RPMI7951 (cell line): ENCODE measurements at regions not wholly inside any gene's neighbourhood (a gene's known extent, or its start where the extent isn't known, plus 50 kb on each side); places are given as distances from the start of the nearest gene placed in this dataset.
"Not testable (repeated sequence)": the region's sequence is repeated elsewhere in the genome, so short reads cannot be mapped to it uniquely, and the experiment has no call there.

Experiments used
- DNase-seq: peaks from one replicate; pipeline ENCODE4 v3.0.0-alpha.2; 2012; ENCODE audit warnings: low read depth

DNA sequence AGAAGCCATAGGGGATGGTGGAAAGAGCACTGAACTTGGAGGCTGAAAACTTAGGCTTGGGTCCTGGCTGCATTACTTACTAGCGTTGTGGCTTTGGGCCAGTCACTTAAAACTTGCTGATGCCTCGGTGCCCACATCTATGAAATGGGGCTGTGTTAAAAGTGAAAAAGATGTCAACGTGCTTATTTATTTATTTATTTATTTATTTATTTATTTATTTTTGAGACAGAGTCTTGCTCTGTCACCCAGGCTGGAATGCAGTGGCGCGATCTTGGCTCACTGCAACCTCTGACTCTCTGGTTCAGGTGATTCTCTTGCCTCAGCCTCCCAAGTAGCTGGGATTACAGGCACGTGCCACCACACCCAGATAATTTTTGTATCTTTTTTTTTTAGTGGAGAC is 94.3 kb downstream of the MRM1 start:
- DNase-seq, result not testable (repeated sequence)

DNA sequence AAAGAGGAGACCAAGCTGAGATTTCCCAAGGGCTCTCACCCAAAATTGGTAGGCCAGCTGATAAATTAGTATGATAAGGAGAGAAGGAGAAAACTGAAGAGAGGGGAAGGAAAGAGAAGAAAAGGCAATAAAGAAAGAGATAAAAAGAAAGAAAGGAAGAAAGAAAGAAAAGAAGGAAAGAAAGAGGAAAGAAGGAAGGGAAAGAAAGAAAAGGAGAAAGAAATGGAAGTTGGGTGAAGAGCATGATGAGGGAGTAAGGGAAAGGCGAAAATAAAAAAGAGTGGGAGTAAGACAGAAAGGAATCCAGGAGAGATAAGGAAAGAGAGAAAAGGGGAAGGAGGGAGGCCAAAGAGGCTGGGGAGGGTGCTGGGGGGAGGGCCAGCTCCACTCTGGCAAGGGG is 95.4 kb downstream of the MRM1 start:
- DNase-seq, result no peak

DNA sequence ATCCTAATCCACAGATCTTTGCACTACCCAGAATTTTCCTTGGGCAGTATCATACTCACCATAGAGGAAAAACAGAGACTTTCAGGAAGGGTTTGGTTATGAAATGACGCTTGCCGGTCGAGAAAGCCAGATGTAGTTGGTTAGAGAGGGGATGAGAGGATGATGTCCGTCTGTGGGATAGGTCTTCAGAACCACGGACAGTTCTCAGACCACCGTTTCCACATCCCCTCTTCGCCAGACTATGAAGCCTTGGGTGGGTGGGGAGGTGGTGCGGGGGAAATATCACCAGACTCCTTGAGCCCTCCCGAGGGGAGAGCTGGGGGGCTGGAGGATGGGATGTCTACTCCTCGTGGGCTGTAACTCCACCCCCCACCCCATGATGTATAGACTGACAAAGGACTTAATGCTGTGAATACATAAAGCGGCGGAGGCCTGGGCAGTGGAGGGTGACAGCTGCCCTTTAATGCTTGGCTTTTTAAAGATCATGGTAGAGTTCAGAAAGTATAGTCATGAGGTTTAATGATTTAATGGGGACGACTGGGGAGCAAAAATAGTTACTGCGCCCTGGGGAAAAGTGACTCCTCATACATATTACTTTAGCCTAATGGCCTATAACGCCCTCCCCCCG is 96.6 kb downstream of the MRM1 start:
- DNase-seq, result peak; percentile 20

DNA sequence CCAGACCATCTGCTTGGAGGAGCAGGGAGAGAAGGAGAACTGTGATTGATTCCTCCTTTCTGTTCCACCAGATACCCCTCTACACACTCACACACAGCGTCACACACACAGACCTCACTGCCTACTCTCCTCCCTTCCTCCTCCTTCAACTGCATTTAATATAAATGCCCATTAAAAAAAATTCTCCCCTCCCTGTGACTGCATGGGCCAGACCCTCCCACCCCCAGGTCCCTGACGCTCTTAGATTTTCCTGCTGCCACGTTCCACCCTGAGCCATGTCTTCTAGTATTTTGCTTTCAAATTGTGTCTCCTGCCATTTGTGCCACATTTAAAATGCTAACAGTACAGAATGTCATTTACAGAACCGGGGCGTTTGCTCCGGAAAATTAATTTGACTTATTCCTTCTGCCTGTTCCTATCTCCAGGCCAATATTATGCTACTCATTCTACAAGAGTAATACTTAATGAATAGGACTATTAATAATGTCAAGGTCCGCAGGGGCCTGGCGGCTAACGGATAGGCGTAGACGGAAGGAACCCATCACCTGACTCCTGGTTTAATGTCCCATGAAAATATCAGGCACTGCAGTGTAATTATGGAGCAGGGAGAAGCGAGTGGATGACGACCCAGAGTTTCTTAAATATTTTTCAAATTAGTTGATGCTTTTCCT is 100.2 kb downstream of the MRM1 start:
- no peak for DNase-seq

DNA sequence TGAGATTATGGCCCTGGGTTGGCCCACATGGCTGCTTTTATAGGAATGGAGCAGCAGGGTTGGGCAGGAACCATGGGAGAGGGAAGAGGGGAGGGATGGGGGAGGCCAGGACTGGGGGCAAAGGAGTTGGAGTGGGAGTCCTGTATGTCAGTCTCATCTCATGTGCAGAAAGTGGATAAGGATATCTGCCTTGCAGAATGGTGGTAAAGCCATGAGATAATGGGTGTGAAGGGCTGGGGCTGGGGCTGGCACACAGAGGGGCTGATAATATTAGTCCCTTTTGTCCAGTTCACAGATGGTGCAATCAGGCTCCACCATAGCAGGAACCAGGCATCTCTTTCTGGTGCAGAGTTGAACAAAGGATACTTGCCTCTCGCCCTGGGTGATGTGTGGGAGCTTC is 101.3 kb downstream of the MRM1 start:
- DNase-seq, result no peak

DNA sequence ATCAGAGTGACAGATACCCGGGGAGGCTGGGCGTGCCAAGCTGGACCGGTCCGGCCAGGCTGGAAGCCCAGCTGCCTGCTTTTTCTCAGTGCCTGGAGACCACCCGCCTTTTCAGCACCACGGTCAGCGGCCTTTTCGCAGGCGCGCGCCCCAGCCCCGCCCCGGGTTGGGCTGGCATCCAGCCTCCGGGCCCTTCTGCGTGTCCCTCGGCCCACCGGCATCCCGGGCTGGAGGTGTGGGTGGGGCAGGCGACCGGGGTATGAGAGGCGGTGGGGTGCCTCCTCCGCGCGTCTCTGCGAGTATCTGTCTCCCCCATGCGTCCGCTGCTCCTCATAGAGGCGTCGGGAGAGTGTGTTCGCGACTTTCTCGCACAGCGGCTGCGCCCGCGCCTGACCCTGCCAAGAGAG is 102.5 kb downstream of the MRM1 start:
- peak; percentile 29 for DNase-seq

DNA sequence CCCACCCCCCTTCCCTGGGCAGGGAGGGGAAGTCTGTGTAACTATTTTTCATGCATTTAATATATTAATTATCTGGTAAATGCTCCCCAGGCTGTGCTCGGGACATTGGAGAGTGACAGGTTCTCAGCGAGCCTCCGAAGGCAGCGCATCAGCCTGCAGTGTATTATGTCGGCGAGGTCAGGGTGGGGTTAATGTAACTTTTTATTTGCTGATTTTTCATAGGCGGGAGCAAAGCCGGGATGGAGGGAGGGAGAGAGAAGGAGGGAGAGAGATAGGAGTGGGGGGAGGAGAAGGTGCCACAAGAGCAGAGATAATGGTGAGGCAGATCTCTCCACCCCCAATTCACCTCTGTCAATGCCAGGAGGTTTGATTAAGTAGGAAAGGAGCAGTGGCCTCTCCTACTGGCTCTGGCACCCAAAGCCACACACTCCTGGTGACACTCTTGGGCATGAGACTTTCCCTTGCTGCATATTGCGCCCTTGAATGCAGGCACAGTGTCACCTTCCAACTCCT is 104.0 kb downstream of the MRM1 start:
- no peak for DNase-seq

DNA sequence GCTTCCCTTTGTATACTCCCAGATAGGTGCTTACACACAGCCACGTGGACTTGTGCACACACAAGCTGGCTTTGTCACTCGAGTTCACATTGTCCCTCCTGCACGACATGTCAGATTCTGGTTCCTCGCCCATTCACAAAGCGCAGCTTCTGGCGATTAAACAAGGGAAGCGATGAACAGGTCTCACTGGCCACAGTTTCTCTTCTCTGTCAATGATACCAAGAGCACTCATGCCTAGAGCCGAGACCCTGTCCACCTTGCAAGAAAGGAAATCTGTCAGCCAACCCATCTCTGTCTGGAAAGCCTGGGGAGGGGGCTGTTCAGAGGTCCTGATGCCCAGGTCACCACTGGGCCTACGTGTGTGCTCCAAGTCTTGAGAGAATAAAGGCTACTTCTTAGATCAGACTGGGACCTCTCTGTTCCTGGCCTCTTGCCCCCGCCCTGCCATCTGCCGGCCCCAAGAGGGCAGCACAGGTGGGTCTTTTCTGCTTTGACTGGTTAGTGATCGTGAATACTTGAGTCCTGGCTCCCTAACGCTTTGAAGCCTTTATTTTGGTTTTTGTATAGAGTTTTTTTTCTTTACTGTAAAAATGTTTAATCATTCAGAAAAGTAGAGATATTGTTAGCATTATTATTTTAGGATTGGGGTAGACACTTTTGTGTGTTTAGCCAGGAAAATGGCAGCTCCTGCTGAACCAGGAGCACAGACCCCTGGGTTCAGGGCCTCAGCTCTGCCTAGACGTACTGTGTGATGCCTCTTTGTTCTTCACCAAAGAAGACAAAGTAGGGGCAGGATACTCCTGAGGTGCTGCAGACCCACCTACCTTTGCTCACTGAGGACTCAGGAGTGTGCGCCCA is 104.7 kb downstream of the MRM1 start:
- peak; percentile 31 for DNase-seq

DNA sequence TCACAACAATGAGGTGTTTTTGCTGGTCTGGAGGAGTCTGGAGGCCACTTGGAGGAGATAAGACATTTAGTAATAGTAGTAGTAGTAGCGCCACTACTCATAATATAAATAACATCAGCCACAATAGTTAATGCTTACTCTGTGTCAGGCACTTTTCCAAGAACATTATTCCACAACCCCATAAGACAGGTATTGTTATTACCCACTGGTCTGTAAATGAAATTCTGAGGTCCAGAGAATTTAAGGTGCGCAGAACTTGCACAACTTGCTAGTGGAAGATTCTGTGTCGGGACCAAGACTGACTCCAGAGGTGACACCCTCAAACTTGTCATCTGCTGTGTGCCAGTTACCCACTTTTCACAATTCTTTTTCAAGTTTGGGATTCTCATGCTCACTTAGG is 106.5 kb downstream of the MRM1 start:
- no peak for DNase-seq

DNA sequence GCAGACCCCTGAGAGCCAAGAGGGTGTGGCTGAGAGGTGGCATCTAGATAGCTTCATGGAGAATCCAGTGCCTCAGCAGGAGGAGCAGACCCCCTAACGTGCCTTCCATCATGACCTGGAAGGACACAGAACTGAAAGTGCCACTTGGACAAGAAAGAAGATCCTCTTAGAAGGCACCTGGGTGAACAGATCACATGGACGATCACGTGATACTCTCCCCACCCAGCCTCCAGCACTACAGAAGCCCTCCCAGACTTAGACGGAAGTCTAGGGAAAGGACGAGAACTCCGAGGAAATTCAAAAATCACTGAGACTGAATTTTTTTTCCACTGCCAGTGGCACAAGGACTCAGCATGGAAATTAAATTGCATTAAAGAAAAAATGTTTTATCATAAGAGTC is 113.4 kb downstream of the MRM1 start:
- no peak for DNase-seq

DNA sequence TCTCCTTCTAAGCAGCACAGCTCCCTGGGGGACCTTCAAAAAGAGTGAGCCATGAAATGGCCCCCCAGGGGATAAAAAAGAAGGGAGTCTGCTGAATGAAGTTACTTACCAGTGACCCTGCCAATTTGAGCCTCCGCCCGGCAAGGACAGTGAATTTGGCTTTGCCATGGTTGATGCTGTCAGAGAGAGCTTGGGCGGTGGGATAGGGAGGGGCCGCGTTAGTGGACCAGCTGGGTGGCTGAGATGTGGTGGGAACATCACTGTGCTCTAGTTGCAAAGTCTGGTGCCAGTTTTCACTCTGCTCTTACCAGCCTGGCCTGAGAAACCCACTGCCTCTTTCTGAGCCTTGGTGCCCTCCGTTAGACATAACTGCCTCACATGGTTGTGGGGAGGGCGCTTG is 114.6 kb downstream of the MRM1 start:
- DNase-seq, result no peak

DNA sequence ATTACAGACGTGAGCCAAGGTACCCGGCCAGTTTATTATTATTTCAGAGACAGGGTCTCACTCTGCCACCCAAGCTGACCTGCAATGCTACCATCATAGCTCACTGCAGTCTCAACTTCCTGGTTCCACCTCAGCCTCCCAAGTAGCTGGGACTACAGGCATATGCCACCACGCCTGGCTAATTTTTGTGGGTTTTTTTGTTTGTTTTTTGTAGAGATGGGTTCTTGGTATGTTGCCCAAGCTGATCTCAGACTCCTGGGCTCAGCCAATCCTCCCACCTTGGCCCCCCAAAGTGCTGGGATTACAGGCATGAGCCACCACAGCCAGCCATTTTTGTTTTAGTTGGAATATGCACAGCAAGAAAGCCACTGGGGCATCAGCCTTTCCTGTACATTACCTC is 115.7 kb downstream of the MRM1 start:
- no peak for DNase-seq

DNA sequence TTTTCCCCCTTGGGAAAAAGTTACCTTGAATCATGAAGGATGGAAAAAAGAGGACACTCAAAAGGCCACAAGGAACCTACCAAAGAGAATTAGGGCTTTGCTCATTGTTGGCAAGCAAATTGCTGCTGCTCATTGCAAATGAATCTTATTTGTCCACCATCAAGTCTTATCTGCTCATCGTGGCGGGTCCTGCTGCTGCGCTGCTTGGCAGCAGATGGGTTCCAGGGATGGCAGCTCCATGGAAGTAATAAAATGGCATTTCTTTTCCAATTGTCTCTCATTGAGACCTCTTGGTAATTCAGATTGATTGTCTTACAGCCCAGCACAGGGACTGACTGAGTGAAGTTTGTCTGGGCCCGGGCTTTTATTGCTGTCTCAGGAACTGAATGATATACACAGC is 118.7 kb downstream of the MRM1 start:
- DNase-seq, result no peak

DNA sequence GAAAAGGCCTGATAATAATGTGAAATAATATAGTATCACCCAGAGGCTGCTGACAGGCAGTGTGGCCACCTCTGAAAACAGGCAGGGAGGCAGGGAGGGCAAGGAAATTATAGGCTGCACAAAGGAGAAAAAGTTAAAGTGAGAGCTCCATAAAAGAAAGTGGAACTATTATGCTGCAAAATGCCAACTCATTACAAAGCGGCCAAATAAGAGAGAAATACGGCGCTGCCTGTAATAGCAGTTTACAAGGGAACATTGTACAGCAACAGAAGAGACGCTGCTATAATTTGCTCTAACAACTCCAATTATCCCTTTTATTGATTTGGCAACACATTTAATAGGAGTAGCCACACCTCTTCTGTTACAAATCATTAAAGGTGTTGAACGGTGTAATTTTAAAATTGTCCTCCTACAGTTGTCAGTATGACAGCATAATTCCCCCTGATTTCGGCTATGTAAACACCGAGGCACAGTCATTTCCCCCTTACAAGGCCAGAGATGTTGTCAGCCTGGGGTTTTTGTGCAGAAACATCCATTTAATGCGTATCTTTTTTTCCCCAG is 120.3 kb downstream of the MRM1 start:
- DNase-seq, result no peak

DNA sequence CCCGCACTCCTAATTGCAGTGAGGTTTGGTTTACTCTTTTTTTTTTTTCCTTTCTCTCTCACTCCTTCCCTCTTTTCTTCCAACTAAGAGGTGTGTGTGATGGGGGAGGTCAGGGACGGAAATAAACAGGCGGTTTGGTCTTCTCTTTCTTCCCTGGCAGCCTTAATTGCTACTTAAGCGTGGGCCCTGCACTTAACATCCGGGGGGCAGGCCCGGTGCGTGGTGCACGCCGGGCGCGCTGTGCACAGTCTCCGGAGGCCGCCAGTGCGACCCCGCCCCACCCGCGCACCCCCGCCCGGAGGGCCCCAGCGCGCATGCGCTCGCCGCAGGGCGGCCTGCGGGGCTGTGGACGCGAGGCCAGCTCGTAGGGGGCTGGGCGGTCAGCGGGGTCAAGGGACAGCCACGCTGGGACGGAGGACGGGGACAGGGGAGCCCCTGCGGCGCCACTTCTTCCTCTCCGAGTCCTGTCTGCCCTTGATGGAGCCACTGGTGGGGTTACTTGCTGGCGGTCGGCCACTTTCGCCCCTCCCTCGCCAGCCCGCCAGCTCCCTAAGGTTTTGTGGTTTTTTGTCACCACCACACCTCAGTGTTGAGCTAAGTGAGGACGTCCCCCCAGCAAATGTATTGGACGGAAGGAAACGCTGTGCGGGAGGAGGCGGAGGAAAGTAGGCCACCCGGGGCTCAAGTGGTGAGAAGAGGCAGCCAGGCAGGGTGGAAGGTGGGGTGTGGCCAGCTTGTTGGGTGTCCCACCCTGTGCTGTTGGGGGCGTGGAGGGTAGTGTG is 120.9 kb downstream of the MRM1 start:
- DNase-seq, result peak; percentile 32

DNA sequence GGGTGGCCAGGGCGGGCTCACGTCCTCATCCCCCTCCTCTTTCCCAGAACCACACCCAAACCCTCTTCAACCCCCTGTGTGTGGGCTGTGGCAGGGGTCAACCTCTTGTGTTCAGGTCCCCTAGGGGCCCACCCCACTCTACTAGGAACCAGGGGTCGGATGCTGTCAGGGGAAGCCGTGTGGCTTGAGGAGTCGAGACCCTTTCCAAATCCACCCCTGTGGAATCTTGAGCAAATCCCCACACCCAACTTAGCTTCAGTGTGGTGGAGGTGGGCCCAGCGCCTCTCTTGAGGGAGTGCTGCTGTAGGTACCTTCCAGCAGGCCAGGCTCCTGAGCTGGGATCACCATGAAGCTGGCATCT is 121.5 kb downstream of the MRM1 start:
- DNase-seq, result no peak

DNA sequence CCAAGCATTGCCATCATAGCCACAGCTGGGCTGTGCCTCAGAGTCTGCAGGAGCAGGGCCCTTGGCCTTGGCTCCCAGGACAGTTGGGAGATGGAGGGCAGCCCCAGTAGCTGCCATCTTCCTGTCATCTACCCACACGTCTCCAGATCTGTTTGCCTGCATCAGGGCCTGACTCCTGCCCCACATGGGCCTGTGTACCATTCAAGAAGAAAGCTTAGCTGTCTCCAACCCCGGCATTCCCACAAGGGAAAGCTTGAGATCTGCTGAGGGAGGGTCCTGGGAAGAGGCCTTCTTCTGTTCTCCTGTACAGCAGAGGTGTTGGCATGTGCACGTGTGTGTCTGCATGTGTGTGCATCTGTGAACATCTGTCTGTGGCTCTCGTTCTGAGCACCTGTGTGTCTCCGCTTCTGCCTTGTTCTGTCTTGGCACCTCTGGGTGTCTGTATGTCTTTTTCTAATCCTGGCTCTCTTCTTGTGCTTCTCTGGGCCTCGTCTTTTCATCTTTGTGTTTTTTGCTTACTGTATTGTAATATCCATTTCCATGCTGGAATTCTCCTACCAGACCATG is 122.2 kb downstream of the MRM1 start:
- no peak for DNase-seq

DNA sequence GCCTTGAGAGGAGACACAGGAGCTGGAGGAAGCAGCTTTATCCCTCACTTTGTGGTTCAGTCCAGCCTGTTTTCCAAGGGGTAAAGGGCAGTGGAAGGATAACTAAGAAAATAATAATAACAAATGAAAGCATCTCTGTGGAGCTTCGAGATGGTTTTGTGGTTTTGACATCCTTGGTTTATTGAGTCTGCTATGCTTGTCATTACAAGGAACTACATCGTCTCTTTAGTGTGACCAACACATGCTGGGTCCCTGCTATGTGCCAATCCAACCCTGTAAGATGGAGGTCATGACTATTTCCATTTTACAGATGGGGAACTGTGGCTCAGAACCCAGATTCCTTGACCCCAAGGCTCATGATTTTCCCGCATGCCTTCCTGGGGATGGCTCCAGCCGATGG is 124.8 kb downstream of the MRM1 start:
- DNase-seq, result no peak

DNA sequence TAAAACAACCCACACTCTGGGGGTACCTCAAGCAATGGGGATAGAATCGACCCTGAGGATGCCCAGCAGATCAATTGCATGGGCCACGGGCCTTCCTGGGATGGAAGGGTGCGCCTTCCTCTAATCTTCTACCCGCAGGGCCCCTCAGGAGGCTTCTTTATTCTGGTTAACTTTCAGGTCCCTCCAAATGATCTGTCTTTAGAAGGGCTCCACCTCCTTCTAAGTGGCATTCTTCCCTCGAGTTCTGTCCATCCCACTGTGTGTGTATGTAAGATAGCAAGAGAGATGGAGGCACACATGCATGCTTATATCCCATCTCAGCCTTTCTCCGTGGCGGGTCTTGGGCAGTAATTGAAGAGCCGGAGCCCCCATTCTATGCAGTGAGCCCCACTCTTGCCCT is 125.7 kb downstream of the MRM1 start:
- DNase-seq, result no peak

DNA sequence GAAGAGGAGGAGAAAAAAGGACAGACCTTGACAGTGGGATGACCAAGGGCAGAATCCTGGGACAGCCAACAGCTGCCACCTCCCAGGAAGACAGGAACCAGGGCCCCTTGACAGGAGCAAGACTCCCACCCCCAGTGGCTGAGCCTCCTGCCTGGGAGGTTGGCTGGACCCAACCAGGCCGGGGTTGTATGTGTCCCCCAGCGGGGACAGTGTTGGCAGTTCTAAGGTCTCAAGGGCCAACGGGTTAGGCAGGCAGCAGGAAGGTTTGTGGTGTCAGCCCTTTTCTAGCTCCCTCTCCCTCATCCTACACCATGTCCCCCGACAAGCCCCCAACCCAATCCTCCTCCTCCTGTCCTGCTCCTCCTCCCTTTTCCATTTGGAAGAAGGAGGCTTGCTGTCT is 126.2 kb downstream of the MRM1 start:
- no peak for DNase-seq
